ENCODE measurements at regions not wholly inside any gene's neighbourhood (a gene's known extent, or its start where the extent isn't known, plus 50 kb on each side); places are given as distances from the start of the nearest gene placed in this dataset.
"Not testable (repeated sequence)": the region's sequence is repeated elsewhere in the genome, so short reads cannot be mapped to it uniquely, and the experiment has no call there.

DNA sequence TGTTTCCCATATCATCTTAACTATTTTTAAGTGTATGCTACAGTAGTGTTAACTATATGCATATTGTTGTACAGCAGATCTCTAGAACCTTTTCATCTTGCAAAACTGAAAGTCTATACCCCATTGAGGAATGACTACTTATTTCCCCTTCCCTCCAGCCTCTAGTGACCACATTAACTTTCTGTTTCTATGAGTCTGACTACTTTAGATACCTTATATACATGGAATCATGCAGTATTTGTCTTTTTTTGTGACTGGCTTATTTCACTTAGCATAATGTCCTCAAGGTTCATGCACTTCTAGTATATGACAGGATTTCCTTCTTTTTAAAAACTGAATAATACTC is 96.5 kb upstream of the BTG3 start:
- TF ChIP-seq CTCF (IDR thresholded peaks at IDR 0.05) = no peak
- intact Hi-C loops (cut with DNase I) = no loop called here
- DNase-seq = no peak
- H3K36me3 ChIP-seq = no peaks in the 10 kb centered on the region
- no peaks in the 10 kb centered on the region for H3K27me3 ChIP-seq
- ATAC-seq = no peak
- H3K27ac ChIP-seq = no peak overlapping the region
- H3K9me3 ChIP-seq = no peaks in the 10 kb centered on the region
- no peak overlapping the region for H3K4me3 ChIP-seq
- H3K4me1 ChIP-seq = no peaks in the 10 kb centered on the region

GRCh38 chr21:17708522-17709265 is 96.0 kb upstream of the BTG3 start:
- DNase-seq = no peak
- intact Hi-C loops (cut with DNase I) = no loop called here
- Histone ChIP-seq H3K27me3 (no peaks in the 10 kb centered on the region), H3K36me3 (no peaks in the 10 kb centered on the region), H3K27ac (no peak overlapping the region), H3K4me3 (no peak overlapping the region), H3K4me1 (no peaks in the 10 kb centered on the region), H3K9me3 (no peaks in the 10 kb centered on the region)
- TF ChIP-seq CTCF (IDR thresholded peaks at IDR 0.05) = no peak
- no peak for ATAC-seq

GRCh38 chr21:17699524-17700189 is 87.0 kb upstream of the BTG3 start:
- DNase-seq = no peak
- Histone ChIP-seq H3K27me3 (no peaks in the 10 kb centered on the region), H3K4me3 (no peak overlapping the region), H3K9me3 (no peaks in the 10 kb centered on the region), H3K36me3 (no peaks in the 10 kb centered on the region), H3K4me1 (no peaks in the 10 kb centered on the region), H3K27ac (no peak overlapping the region)
- no peak for TF ChIP-seq CTCF (IDR thresholded peaks at IDR 0.05)
- ATAC-seq = no peak
- intact Hi-C loops (cut with DNase I) = no loop called here

- H3K27me3 ChIP-seq = no peaks in the 10 kb centered on the region
- H3K36me3 ChIP-seq = no peaks in the 10 kb centered on the region
- DNase-seq (no peak), ATAC-seq (no peak)
- no peak overlapping the region for H3K27ac ChIP-seq
- H3K9me3 ChIP-seq = no peaks in the 10 kb centered on the region
- intact Hi-C loops (cut with DNase I) = no loop called here
- no peaks in the 10 kb centered on the region for H3K4me1 ChIP-seq
- TF ChIP-seq CTCF (IDR thresholded peaks at IDR 0.05) = no peak
- H3K4me3 ChIP-seq = no peak overlapping the region
These were observed 84.8 kb upstream of the BTG3 start for GRCh38 chr21:17697473-17697872.

GRCh38 chr21:17694416-17694815 is 81.7 kb upstream of the BTG3 start:
- H3K4me3 ChIP-seq; H3K4me1 ChIP-seq; DNase-seq; ATAC-seq; H3K27ac ChIP-seq; intact Hi-C loops (cut with DNase I); H3K27me3 ChIP-seq; H3K36me3 ChIP-seq; H3K9me3 ChIP-seq: not testable (repeated sequence)

- no peaks in the 10 kb centered on the region for H3K9me3 ChIP-seq
- intact Hi-C loops (cut with DNase I) = no loop called here
- no peaks in the 10 kb centered on the region for H3K27me3 ChIP-seq
- no peaks in the 10 kb centered on the region for H3K4me1 ChIP-seq
- no peak overlapping the region for H3K27ac ChIP-seq
- DNase-seq = no peak
- H3K4me3 ChIP-seq = no peak overlapping the region
- no peaks in the 10 kb centered on the region for H3K36me3 ChIP-seq
- no peak for ATAC-seq
- TF ChIP-seq CTCF (IDR thresholded peaks at IDR 0.05) = no peak
These were observed 81.1 kb upstream of the BTG3 start for GRCh38 chr21:17693801-17694200.

All from upper lobe of right lung (tissue), 1 donor.